ENCODE measurements at regions not wholly inside any gene's neighbourhood (a gene's known extent, or its start where the extent isn't known, plus 50 kb on each side); places are given as distances from the start of the nearest gene placed in this dataset.

- TF ChIP-seq CTCF (IDR thresholded peaks at IDR 0.05; ENCODE audit: insufficient read depth, low read length, poor library complexity, severe bottlenecking) (no peak), EZH2phosphoT487 (conservative IDR thresholded peaks at IDR 0.05; ENCODE audit: low read length) (no peak)
Observed at GRCh38 chr1:166766942-166767341, 72.3 kb upstream of the POGK start.
